DOHH2 (cell line): ENCODE measurements at regions not wholly inside any gene's neighbourhood (a gene's known extent, or its start where the extent isn't known, plus 50 kb on each side); places are given as distances from the start of the nearest gene placed in this dataset.

Experiments
- H3F3A ChIP-seq: fragments of 200-600 bp; sonication (generic), shearing (Covaris generic); 2 replicates; pipeline ENCODE4 v1.6.0; 2016; ENCODE audit warnings: antibody characterized with exemption, mild to moderate bottlenecking; ENCODE audit not compliant: control insufficient read depth, insufficient read depth
- H3K27ac ChIP-seq: fragments of 200-600 bp; sonication (generic); 2 replicates; pipeline ENCODE4 v1.5.1; 2014; ENCODE audit warnings: low read depth, mild to moderate bottlenecking, low read length, moderate library complexity
- H3K27me3 ChIP-seq: fragments of 200-600 bp; sonication (generic); 2 replicates; pipeline ENCODE4 v1.6.1; 2014; ENCODE audit warnings: mild to moderate bottlenecking, low read length, mixed read lengths; ENCODE audit not compliant: control insufficient read depth
- H3K36me3 ChIP-seq: fragments of 200-600 bp; sonication (generic); 2 replicates; pipeline ENCODE4 v1.6.1; 2014; ENCODE audit warnings: mild to moderate bottlenecking, low read length, moderate library complexity, mixed read lengths; ENCODE audit not compliant: control insufficient read depth
- H3K4me1 ChIP-seq: fragments of 200-600 bp; sonication (generic); 2 replicates; pipeline ENCODE4 v1.6.1; 2014; ENCODE audit warnings: mild to moderate bottlenecking, low read length, mixed read lengths; ENCODE audit not compliant: control insufficient read depth
- H3K4me2 ChIP-seq: fragments of 200-600 bp; sonication (generic); 2 replicates; pipeline ENCODE4 v1.6.0; 2014; ENCODE audit warnings: mild to moderate bottlenecking, low read length, moderate library complexity
- H3K4me3 ChIP-seq: fragments of 200-600 bp; sonication (generic); 2 replicates; pipeline ENCODE4 v1.5.1; 2014; ENCODE audit warnings: mild to moderate bottlenecking, low read length, mixed read lengths
- H3K79me2 ChIP-seq: fragments of 200-600 bp; sonication (generic); 2 replicates; pipeline ENCODE4 v1.6.1; 2014; ENCODE audit warnings: mild to moderate bottlenecking, low read length, mixed read lengths; ENCODE audit not compliant: control insufficient read depth
- H3K9me2 ChIP-seq: fragments of 200-600 bp; sonication (generic); replicated peaks from 2 replicates; pipeline ENCODE4 v1.6.1; 2014; ENCODE audit warnings: mild to moderate bottlenecking, low read length, mixed read lengths; ENCODE audit not compliant: control insufficient read depth
- H3K9me3 ChIP-seq: fragments of 200-600 bp; sonication (generic); 2 replicates; pipeline ENCODE4 v1.6.1; 2014; ENCODE audit warnings: antibody characterized with exemption, low read length, mixed read lengths; ENCODE audit not compliant: control insufficient read depth, insufficient read depth
- H4K20me1 ChIP-seq: fragments of 200-600 bp; sonication (generic); 2 replicates; pipeline ENCODE4 v1.6.0; 2014; ENCODE audit warnings: low read depth, mild to moderate bottlenecking, antibody characterized with exemption, low read length, moderate library complexity; ENCODE audit not compliant: control insufficient read depth, insufficient read depth
- EZH2phosphoT487 ChIP-seq: fragments of 200-600 bp; sonication (generic); IDR thresholded peaks from 2 replicates; pipeline ENCODE4 v1.6.1; 2017; ENCODE audit warnings: borderline replicate concordance, mild to moderate bottlenecking, antibody characterized with exemption, low read length, moderate library complexity, mixed read lengths
- TF ChIP-seq, protein P1 (sequence below): fragments of 200-600 bp; sonication (generic); IDR thresholded peaks from one replicate; pipeline ENCODE4 v1.5.1; 2014; ENCODE audit warnings: antibody characterized with exemption, mild to moderate bottlenecking, low read depth, low read length; ENCODE audit not compliant: poor library complexity, severe bottlenecking

DNA sequence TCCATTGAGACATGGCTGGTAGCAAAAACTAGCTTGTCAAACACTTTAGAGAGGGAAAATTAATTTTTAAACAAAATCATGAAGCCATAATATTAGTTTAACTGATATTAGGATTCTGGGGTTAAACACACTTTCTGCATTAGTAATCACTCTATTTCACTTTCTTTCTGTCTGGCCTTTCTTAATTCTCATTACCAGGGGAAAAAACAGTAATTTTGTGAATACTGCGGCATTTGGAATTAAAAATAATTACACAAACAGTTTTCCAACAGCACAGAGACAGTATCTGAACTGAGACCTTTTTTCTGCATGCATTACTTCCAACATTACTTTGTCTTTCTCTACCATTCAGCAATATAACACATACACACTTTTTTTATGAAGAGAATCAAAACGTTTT lies 190.6 kb downstream of the MRPL39 start:
- H3K4me1 ChIP-seq: peaks cover 13% of the 10 kb centered on the region
- H3K4me2 ChIP-seq: no peak overlapping the region
- H3K9me2 ChIP-seq: no peaks in the 10 kb centered on the region
- H3K79me2 ChIP-seq: no peaks in the 10 kb centered on the region
- H3K9me3 ChIP-seq: 0 out of 2 replicates have a peak, but pooled peaks cover 2% of the 10 kb centered on the region
- H3K27me3 ChIP-seq: no peaks in the 10 kb centered on the region
- H3F3A ChIP-seq: no peaks in the 10 kb centered on the region; the same call in none of the 2 replicates
- H4K20me1 ChIP-seq: no peaks in the 10 kb centered on the region
- H3K36me3 ChIP-seq: 0 out of 2 replicates have a peak, but pooled peaks cover 3% of the 10 kb centered on the region
- no peak overlapping the region for H3K4me3 ChIP-seq
- TF ChIP-seq, protein P1, sequence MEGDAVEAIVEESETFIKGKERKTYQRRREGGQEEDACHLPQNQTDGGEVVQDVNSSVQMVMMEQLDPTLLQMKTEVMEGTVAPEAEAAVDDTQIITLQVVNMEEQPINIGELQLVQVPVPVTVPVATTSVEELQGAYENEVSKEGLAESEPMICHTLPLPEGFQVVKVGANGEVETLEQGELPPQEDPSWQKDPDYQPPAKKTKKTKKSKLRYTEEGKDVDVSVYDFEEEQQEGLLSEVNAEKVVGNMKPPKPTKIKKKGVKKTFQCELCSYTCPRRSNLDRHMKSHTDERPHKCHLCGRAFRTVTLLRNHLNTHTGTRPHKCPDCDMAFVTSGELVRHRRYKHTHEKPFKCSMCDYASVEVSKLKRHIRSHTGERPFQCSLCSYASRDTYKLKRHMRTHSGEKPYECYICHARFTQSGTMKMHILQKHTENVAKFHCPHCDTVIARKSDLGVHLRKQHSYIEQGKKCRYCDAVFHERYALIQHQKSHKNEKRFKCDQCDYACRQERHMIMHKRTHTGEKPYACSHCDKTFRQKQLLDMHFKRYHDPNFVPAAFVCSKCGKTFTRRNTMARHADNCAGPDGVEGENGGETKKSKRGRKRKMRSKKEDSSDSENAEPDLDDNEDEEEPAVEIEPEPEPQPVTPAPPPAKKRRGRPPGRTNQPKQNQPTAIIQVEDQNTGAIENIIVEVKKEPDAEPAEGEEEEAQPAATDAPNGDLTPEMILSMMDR: no peak
- no peak for TF ChIP-seq EZH2phosphoT487
- H3K27ac ChIP-seq: no peak overlapping the region

DNA sequence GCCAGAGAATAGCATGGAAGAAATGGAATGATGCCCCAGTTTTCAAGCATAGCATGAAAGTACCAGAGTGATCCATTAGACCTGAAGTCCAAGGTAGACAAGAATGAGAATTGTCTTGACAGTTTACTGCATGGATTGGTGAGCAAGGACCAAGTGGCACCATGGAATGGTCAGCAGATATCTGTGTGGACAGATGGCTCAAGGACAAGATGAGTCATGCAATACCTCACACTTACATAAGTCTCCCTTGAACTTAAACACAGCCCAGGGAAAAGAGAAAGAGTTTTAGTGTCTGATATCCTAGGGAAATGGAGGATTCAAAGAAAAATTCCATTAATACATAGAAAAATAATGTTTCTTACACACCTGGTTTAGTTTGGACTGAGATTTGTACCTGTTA lies 195.2 kb downstream of the MRPL39 start:
- Histone ChIP-seq H3K4me2 (no peak overlapping the region), H3K27me3 (no peaks in the 10 kb centered on the region), H3K36me3 (no peaks in the 10 kb centered on the region), H3K4me1 (peaks cover 6% of the 10 kb centered on the region), H3K4me3 (no peak overlapping the region), H3K9me3 (0 out of 2 replicates have a peak, but pooled peaks cover 2% of the 10 kb centered on the region), H3K9me2 (no peaks in the 10 kb centered on the region), H3F3A (no peaks in the 10 kb centered on the region), H4K20me1 (no peaks in the 10 kb centered on the region), H3K27ac (no peak overlapping the region), H3K79me2 (no peaks in the 10 kb centered on the region)
- TF ChIP-seq EZH2phosphoT487: no peak
- TF ChIP-seq, protein P1: no peak

DNA sequence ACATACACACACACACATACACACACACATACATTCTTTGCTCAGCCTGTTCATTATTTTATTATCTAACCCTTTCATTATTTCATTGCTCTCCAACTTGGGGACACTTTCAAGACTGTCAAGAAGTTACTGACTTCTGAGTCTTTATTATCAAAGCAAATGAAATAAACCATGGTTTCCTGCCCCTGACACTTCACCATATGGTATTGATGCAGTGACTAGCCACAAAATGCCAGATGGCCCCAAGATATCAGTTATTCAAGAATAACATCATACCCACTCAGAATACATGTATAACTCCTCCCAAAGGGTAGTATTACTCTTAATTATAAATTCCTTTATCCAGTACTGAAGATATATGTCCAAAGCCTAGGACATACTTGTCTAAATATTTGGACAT lies 197.3 kb downstream of the MRPL39 start:
- Histone ChIP-seq H3F3A (no peaks in the 10 kb centered on the region), H4K20me1 (no peaks in the 10 kb centered on the region), H3K4me2 (no peak overlapping the region), H3K36me3 (no peaks in the 10 kb centered on the region), H3K79me2 (no peaks in the 10 kb centered on the region), H3K4me3 (no peak overlapping the region), H3K27me3 (no peaks in the 10 kb centered on the region), H3K27ac (no peak overlapping the region), H3K4me1 (peaks cover 6% of the 10 kb centered on the region), H3K9me3 (0 out of 2 replicates have a peak, but pooled peaks cover 2% of the 10 kb centered on the region), H3K9me2 (no peaks in the 10 kb centered on the region)
- TF ChIP-seq EZH2phosphoT487: no peak
- TF ChIP-seq, protein P1: no peak
